Osteocyte (in vitro differentiated cells): ENCODE measurements at regions not wholly inside any gene's neighbourhood (a gene's known extent, or its start where the extent isn't known, plus 50 kb on each side); places are given as distances from the start of the nearest gene placed in this dataset.

ENCODE experiments used
- DNase-seq: peaks from one replicate; pipeline ENCODE4 v3.0.0; 2021; ENCODE audit warnings: mixed read lengths; ENCODE audit not compliant: unreplicated experiment; ENCODE audit errors: extremely low spot score
- H3K27ac Mint-ChIP-seq: one replicate; pipeline ENCODE4 v1.8.0; 2021; ENCODE audit warnings: mild to moderate bottlenecking, mixed read lengths; ENCODE audit not compliant: unreplicated experiment
- H3K27me3 Mint-ChIP-seq: one replicate; pipeline ENCODE4 v1.8.0; 2021; ENCODE audit warnings: mixed read lengths; ENCODE audit not compliant: unreplicated experiment
- H3K36me3 Mint-ChIP-seq: one replicate; pipeline ENCODE4 v1.8.0; 2021; ENCODE audit warnings: mixed read lengths; ENCODE audit not compliant: unreplicated experiment
- H3K4me1 Mint-ChIP-seq: one replicate; pipeline ENCODE4 v1.8.0; 2021; ENCODE audit warnings: mixed read lengths; ENCODE audit not compliant: unreplicated experiment
- H3K4me3 Mint-ChIP-seq: one replicate; pipeline ENCODE4 v1.8.0; 2021; ENCODE audit warnings: mild to moderate bottlenecking, moderate library complexity, mixed read lengths; ENCODE audit not compliant: unreplicated experiment
- H3K9me3 Mint-ChIP-seq: one replicate; pipeline ENCODE4 v1.8.0; 2021; ENCODE audit warnings: mixed read lengths; ENCODE audit not compliant: unreplicated experiment
- TF ChIP-seq, protein P1 (sequence below): fragments of 200-600 bp; sonication (generic); IDR thresholded peaks from 2 replicates; pipeline ENCODE4 v1.5.0; 2021; ENCODE audit warnings: antibody characterized with exemption, mild to moderate bottlenecking, moderate library complexity

DNA sequence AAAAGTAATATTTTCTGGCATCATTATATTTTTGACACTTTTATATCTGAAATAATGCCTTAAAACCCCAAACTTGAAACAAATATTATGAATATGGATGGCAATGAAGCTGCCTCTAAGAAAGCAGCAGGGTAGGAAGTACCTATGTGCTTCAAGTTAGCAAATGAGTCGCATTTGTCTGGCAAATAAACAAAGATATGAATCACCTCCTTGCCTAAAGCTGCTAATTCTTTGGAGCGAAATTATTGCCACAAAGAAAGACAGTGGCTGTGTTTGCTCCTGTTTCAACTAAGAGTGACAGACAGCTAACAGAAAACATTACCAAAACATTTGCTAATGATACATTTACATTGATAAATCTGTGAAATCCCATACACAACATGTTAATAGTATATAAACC lies 854.9 kb downstream of the RPS29 start:
- H3K27ac Mint-ChIP-seq = no peak overlapping the region
- no peaks in the 10 kb centered on the region for H3K27me3 Mint-ChIP-seq
- no peak for DNase-seq
- H3K4me3 Mint-ChIP-seq = no peak overlapping the region
- H3K36me3 Mint-ChIP-seq = no peaks in the 10 kb centered on the region
- H3K4me1 Mint-ChIP-seq = no peaks in the 10 kb centered on the region
- TF ChIP-seq, protein P1, sequence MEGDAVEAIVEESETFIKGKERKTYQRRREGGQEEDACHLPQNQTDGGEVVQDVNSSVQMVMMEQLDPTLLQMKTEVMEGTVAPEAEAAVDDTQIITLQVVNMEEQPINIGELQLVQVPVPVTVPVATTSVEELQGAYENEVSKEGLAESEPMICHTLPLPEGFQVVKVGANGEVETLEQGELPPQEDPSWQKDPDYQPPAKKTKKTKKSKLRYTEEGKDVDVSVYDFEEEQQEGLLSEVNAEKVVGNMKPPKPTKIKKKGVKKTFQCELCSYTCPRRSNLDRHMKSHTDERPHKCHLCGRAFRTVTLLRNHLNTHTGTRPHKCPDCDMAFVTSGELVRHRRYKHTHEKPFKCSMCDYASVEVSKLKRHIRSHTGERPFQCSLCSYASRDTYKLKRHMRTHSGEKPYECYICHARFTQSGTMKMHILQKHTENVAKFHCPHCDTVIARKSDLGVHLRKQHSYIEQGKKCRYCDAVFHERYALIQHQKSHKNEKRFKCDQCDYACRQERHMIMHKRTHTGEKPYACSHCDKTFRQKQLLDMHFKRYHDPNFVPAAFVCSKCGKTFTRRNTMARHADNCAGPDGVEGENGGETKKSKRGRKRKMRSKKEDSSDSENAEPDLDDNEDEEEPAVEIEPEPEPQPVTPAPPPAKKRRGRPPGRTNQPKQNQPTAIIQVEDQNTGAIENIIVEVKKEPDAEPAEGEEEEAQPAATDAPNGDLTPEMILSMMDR = no peak
- H3K9me3 Mint-ChIP-seq = peaks cover 4% of the 10 kb centered on the region

DNA sequence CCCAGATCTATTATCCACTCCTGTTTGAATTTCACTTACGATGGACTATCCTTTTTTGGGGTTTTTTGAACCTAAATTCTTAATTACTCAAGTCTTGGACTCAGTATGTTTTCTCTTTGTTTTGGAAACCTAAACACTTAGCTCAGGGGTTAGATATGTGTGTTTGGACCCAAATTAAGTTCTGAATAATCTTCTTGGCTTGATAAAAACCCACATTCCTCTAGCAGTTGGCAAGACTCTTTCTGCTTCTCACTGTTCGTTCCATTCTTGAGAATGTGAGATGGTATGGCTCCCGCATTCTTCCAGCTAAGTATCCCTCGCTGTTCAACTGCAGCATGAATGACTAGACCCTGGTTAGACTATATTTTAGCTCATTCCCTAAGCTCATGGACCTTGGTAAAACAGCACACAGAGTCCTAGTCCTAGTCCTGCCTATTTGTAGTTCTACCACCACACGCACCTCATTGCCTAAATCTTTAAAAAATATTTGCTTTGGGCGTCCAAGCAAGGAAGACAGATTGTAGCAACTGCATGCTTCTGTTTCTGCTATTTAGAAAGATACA lies 860.0 kb downstream of the RPS29 start:
- Mint-ChIP-seq H3K27ac (no peak overlapping the region), H3K27me3 (no peaks in the 10 kb centered on the region), H3K36me3 (no peaks in the 10 kb centered on the region), H3K4me3 (no peak overlapping the region), H3K9me3 (no peaks in the 10 kb centered on the region), H3K4me1 (peaks cover 2% of the 10 kb centered on the region)
- TF ChIP-seq, protein P1 = no peak
- DNase-seq = no peak

DNA sequence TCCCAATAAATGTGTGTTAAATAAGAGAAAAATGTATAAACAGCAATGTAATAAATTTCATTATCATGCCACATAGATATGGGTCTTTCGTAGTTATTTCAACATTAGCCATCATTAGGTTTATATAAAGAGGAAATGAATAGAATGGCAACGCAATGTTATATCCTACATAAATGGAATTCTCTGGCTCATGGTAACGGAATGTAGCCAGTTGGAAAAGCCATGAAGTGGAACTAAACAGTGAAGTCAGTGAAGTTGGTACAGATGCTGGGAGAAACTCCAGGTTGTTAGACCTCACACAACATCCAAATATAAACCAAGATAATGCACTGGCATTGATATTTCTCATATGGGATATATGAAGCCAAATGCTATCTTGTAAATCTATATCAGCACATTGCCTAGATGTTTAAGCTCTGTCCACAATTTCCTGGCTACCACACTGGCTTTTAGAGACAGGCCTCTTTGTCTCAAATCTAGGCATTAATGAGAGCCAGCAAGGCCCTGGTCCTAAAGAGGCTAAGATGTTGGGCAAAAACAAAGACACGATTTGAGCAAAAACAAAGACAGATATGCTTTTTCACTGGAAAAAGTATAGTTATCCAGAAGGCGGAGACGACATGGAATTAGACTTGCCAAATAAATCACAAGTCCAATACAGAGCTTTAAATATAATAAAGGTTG lies 861.0 kb downstream of the RPS29 start:
- Mint-ChIP-seq H3K36me3 (no peaks in the 10 kb centered on the region), H3K4me3 (no peak overlapping the region), H3K4me1 (peaks cover 2% of the 10 kb centered on the region), H3K9me3 (no peaks in the 10 kb centered on the region), H3K27me3 (no peaks in the 10 kb centered on the region), H3K27ac (no peak overlapping the region)
- DNase-seq = no peak
- TF ChIP-seq, protein P1 = no peak

DNA sequence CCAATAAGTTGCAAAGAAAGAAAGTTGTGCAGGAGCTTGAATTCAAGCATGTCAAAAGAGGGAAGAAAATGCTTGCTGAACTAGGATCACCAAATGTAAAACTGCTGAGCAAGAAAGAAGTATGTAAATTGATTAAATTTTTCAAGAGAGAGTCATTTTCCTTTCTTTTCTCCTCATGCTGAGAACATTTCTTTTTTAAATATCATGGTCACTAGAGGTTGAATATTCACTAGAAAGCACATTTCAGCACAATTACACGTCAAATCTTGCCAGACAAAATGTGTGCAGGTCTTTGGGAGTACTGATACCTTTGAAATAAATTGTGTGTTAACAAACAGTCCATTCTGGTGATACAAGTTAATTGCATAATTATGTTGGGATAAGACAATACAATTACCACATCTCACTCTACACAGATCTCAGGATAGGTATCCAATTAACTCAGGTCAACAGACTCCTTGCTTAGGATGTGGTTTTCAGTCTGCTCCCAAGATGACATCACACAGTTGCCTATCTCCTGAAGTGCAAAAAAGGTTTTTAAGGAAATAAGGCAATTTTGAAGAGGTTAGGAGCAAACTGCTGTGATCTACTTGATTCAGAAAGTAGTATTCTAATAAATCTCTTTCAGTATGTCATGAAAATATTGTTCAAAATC lies 862.2 kb downstream of the RPS29 start:
- H3K36me3 Mint-ChIP-seq = no peaks in the 10 kb centered on the region
- no peak overlapping the region for H3K4me3 Mint-ChIP-seq
- DNase-seq = no peak
- no peak overlapping the region for H3K27ac Mint-ChIP-seq
- no peaks in the 10 kb centered on the region for H3K27me3 Mint-ChIP-seq
- TF ChIP-seq, protein P1 = no peak
- no peaks in the 10 kb centered on the region for H3K9me3 Mint-ChIP-seq
- H3K4me1 Mint-ChIP-seq = peaks cover 2% of the 10 kb centered on the region

DNA sequence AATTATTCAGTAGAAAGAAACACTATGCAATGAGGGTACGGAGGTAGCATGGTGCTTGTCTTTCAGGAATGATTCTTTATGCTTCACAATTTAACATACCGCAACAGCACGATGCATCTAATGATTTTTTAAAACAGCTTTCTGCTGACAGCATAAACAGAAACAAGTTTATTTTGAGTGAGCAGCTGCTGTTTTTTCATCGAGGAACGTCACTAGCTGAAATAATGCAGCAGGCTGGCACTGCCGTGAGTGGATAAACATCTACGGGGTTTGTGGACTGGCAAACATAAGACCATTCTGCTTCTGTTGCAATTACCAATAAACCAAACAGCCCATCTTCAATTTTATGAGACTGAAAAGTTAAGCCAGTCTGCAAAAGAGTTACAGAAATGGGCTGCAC lies 871.8 kb downstream of the RPS29 start:
- no peaks in the 10 kb centered on the region for H3K9me3 Mint-ChIP-seq
- H3K27ac Mint-ChIP-seq = no peak overlapping the region
- H3K4me3 Mint-ChIP-seq = no peak overlapping the region
- TF ChIP-seq, protein P1 = no peak
- H3K36me3 Mint-ChIP-seq = no peaks in the 10 kb centered on the region
- H3K27me3 Mint-ChIP-seq = peaks cover 3% of the 10 kb centered on the region
- no peaks in the 10 kb centered on the region for H3K4me1 Mint-ChIP-seq
- no peak for DNase-seq
